Neural cell (in vitro differentiated cells): ENCODE measurements at regions not wholly inside any gene's neighbourhood (a gene's known extent, or its start where the extent isn't known, plus 50 kb on each side); places are given as distances from the start of the nearest gene placed in this dataset.

ENCODE experiments used
- CTCF ChIP-seq: fragments of 450-650 bp; IDR thresholded peaks from 2 replicates; pipeline ENCODE4 v1.5.1; 2014; ENCODE audit warnings: antibody characterized with exemption, mild to moderate bottlenecking, moderate library complexity; ENCODE audit not compliant: poor library complexity, severe bottlenecking
- EP300 ChIP-seq: fragments of 450-650 bp; conservative IDR thresholded peaks from 2 replicates; pipeline ENCODE4 v1.6.1; 2014; ENCODE audit warnings: antibody characterized with exemption, mild to moderate bottlenecking, moderate library complexity; ENCODE audit not compliant: poor library complexity, severe bottlenecking
- EZH2 ChIP-seq: fragments of 200-600, 300-800 bp; shearing (Covaris generic), sonication (generic); IDR thresholded peaks from 2 replicates; pipeline ENCODE4 v1.6.1; 2014; ENCODE audit warnings: antibody characterized with exemption, low read length, borderline replicate concordance, mild to moderate bottlenecking; ENCODE audit not compliant: insufficient read depth, poor library complexity, severe bottlenecking
- MXI1 ChIP-seq: fragments of 450-650 bp; conservative IDR thresholded peaks from 2 replicates; pipeline ENCODE4 v1.6.1; 2014; ENCODE audit warnings: antibody characterized with exemption, mild to moderate bottlenecking; ENCODE audit not compliant: poor library complexity, severe bottlenecking
- POLR2AphosphoS5 ChIP-seq: IDR thresholded peaks from 2 replicates; pipeline ENCODE4 v1.6.1; 2012
- RAD21 ChIP-seq: fragments of 450-650 bp; conservative IDR thresholded peaks from 2 replicates; pipeline ENCODE4 v1.6.1; 2014; ENCODE audit warnings: antibody characterized with exemption, mild to moderate bottlenecking, moderate library complexity
- REST ChIP-seq: IDR thresholded peaks from 2 replicates; pipeline ENCODE4 v1.6.1; 2012; ENCODE audit warnings: borderline replicate concordance
- TAF1 ChIP-seq: IDR thresholded peaks from 2 replicates; pipeline ENCODE4 v1.6.1; 2012; ENCODE audit warnings: low read depth

- TF ChIP-seq CTCF (no peak), POLR2AphosphoS5 (no peak), EZH2 (no peak), MXI1 (no peak), RAD21 (no peak), REST (no peak), EP300 (no peak), TAF1 (no peak)
Observed at GRCh38 chr4:42341518-42342026, 55.7 kb upstream of the SHISA3 start.
